Embryonic facial prominence (tissue), 1 donor: ENCODE measurements at regions not wholly inside any gene's neighbourhood (a gene's known extent, or its start where the extent isn't known, plus 50 kb on each side); places are given as distances from the start of the nearest gene placed in this dataset.
"Not testable (repeated sequence)": the region's sequence is repeated elsewhere in the genome, so short reads cannot be mapped to it uniquely, and the experiment has no call there.

Experiments
- DNase-seq: peaks from one replicate; pipeline ENCODE4 v3.0.0-alpha.2; 2016; ENCODE audit errors: extremely low spot score

- DNase-seq: no peak
Measured at GRCh38 chr1:94303005-94303404, 65.6 kb upstream of the ARHGAP29 start.

- DNase-seq: no peak
Measured at GRCh38 chr1:94302497-94302896, 65.1 kb upstream of the ARHGAP29 start.

- DNase-seq: no peak
Measured at GRCh38 chr1:94301186-94301585, 63.8 kb upstream of the ARHGAP29 start.

- DNase-seq: no peak
Measured at GRCh38 chr1:94300731-94301130, 63.3 kb upstream of the ARHGAP29 start.

- DNase-seq: no peak
Measured at GRCh38 chr1:94299627-94300553, 62.5 kb upstream of the ARHGAP29 start.

GRCh38 chr1:94298861-94299260 lies 61.5 kb upstream of the ARHGAP29 start:
- no peak for DNase-seq

- no peak for DNase-seq
Measured at GRCh38 chr1:94296018-94296417, 58.6 kb upstream of the ARHGAP29 start.

GRCh38 chr1:94292978-94293377 lies 55.6 kb upstream of the ARHGAP29 start:
- not testable (repeated sequence) for DNase-seq

GRCh38 chr1:94289244-94289643 lies 51.9 kb upstream of the ARHGAP29 start:
- DNase-seq: not testable (repeated sequence)
